SH-SY5Y (cell line): ENCODE measurements at regions not wholly inside any gene's neighbourhood (a gene's known extent, or its start where the extent isn't known, plus 50 kb on each side); places are given as distances from the start of the nearest gene placed in this dataset.

ENCODE experiments used
- GATA2 ChIP-seq: IDR thresholded peaks from 2 replicates; pipeline ENCODE4 v1.6.1; 2011; ENCODE audit warnings: mild to moderate bottlenecking, low read depth, low read length
- GATA3 ChIP-seq: IDR thresholded peaks from 2 replicates; pipeline ENCODE4 v1.6.1; 2011; ENCODE audit warnings: low read depth, mild to moderate bottlenecking, low read length, moderate library complexity

DNA sequence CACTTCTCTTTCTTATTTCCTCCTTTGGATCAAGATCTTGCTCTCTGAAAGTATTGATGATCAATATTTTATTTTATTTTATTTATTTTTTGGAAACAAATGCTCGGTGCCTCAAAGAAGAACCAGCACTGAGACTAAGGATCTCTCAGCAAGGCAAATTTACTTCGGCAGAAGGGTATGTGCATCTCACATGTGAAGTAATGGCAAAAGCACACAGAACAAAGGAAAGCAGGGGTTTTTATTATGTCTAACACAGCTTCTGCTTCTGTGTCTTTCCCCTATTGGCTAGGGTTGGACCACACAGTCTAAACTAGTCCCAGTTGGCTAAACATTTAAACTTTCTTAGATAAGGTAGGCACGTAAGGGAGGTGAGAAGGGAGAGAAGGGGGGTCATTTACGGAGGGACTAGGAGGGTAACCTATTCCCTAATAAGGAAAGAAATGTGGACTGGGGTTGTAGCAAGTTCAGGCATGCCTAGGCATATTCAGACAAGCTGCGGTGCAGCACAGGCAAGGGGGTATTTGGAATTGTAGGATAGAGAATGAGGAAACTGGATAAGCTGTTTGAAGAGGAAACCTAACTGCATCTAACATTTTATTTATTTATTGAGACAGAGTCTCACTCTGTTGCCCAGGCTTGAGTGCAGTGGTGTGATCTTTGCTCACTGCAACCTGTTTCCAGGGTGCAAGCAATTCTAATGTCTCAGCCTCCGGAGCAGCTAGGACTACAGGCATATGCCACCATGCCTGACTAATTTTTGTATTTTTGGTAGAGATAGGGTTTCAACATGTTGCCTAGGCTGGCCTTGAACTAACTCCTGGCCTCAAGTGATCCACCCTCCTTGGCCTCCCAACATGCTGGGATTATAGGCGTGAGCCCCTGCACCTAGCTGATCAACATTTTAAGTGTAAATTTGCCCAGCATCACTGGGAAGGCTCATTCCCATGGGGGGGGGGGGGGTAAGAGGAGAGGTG lies 90.0 kb upstream of the EIF5 start:
- TF ChIP-seq GATA2 (no peak), GATA3 (no peak)
